ENCODE measurements at regions not wholly inside any gene's neighbourhood (a gene's known extent, or its start where the extent isn't known, plus 50 kb on each side); places are given as distances from the start of the nearest gene placed in this dataset.

GRCh38 chr18:56282234-56283104 lies 355.9 kb downstream of the TXNL1 start:
- Histone ChIP-seq H2AFZ (replicated peaks; ENCODE audit: low read length, poor library complexity) (no peak overlapping the region), H2BK120ac (ENCODE audit: low read depth, low read length) (no peak overlapping the region), H3K4me1 (ENCODE audit: control insufficient read depth, insufficient read depth, low read length) (peaks cover 2% of the 10 kb centered on the region), H4K20me1 (ENCODE audit: insufficient read depth, low read length) (no peaks in the 10 kb centered on the region), H3K27ac (ENCODE audit: insufficient read depth, low read length) (no peak overlapping the region), H2AK5ac (ENCODE audit: low read depth, low read length) (no peak overlapping the region), H3K36me3 (ENCODE audit: control insufficient read depth, insufficient read depth, low read length) (no peaks in the 10 kb centered on the region), H4K8ac (ENCODE audit: low read depth in 2 of 2, low read length in 2 of 2) (no peak overlapping the region), H3K9me3 (ENCODE audit: control insufficient read depth, insufficient read depth, low read length) (no peaks in the 10 kb centered on the region), H4K91ac (ENCODE audit: insufficient read depth, low read depth, low read length) (no peak overlapping the region), H3K9ac (ENCODE audit: low read depth, low read length) (no peak overlapping the region), H3K18ac (ENCODE audit: low read depth, low read length) (no peak overlapping the region), H3K79me1 (ENCODE audit: low read depth in 1 of 2, low read length in 2 of 2) (no peaks in the 10 kb centered on the region), H3K4me2 (ENCODE audit: low read depth, low read length) (no peak overlapping the region), H2BK5ac (ENCODE audit: low read depth, low read length, poor library complexity, severe bottlenecking) (no peak overlapping the region), H3K9me1 (ENCODE audit: insufficient read depth, low read length) (no peaks in the 10 kb centered on the region), H2BK15ac (ENCODE audit: low read depth, low read length) (no peak overlapping the region), H3K27me3 (ENCODE audit: control insufficient read depth, insufficient read depth, low read length) (no peaks in the 10 kb centered on the region), H4K5ac (ENCODE audit: low read depth, low read length) (no peak overlapping the region), H3K4me3 (ENCODE audit: insufficient read depth, low read depth, low read length) (no peak overlapping the region), H2AK9ac (replicated peaks; ENCODE audit: low read depth, low read length, poor library complexity) (no peak overlapping the region), H3K56ac (ENCODE audit: extremely low read depth, insufficient read depth, low read length) (no peak overlapping the region), H3K23ac (ENCODE audit: low read depth, low read length) (no peak overlapping the region), H3K14ac (replicated peaks; ENCODE audit: low read depth, low read length) (no peak overlapping the region), H2BK20ac (ENCODE audit: low read depth, low read length) (no peak overlapping the region), H3K4ac (ENCODE audit: low read depth, low read length) (no peak overlapping the region)
- dilution Hi-C loops (cut with HindIII; ENCODE audit: low sequenced_read_pairs, unreplicated experiment): no loop called here
- 93% methylated on average over 4 of the region's 8 CpGs; no CpG with 5 or more reads in 1 of the 2 experiments for WGBS, 2 experiments (ENCODE audit: extremely low coverage in 2 of 2, insufficient read length in 1 of 2)
- no peak for ATAC-seq (ENCODE audit: low read depth)
- intact Hi-C loops (cut with micrococcal nuclease): no loop called here
- POLR2A ChIA-PET (ENCODE audit: unreplicated experiment): no interaction called here
- in situ Hi-C loops (cut with MboI; ENCODE audit: low sequenced_read_pairs): no loop called here
- TF ChIP-seq NFE2L2 (IDR thresholded peaks at IDR 0.05; ENCODE audit: low read depth, low read length) (no peak), BHLHE40 (IDR thresholded peaks at IDR 0.05; ENCODE audit: low read depth, low read length) (no peak), MAFK (IDR thresholded peaks at IDR 0.05; ENCODE audit: low read depth, low read length) (peak; percentile 59), RFX5 (IDR thresholded peaks at IDR 0.05; ENCODE audit: low read depth, low read length) (no peak), RAD21 (IDR thresholded peaks at IDR 0.05; ENCODE audit: low read length) (no peak), POLR2A (IDR thresholded peaks at IDR 0.05; ENCODE audit: low read depth, low read length) (no peak), ELK1 (IDR thresholded peaks at IDR 0.05; ENCODE audit: borderline replicate concordance, low read depth, low read length) (no peak), MAZ (IDR thresholded peaks at IDR 0.05; ENCODE audit: borderline replicate concordance, low read depth, low read length) (no peak), FOS (IDR thresholded peaks at IDR 0.05; ENCODE audit: low read depth, low read length) (no peak)
- no peak for DNase-seq
- CTCF ChIA-PET: no interaction called here
- BruUV-seq (replicated peaks): no TSS peak

Data from IMR-90 (cell line).